HEK293 (cell line): ENCODE measurements at regions not wholly inside any gene's neighbourhood (a gene's known extent, or its start where the extent isn't known, plus 50 kb on each side); places are given as distances from the start of the nearest gene placed in this dataset.

ENCODE experiments used
- CTCF ChIP-seq: fragments of 450-650 bp; formaldehyde crosslinking; IDR thresholded peaks from 2 replicates; pipeline ENCODE4 v1.5.1; 2016; ENCODE audit warnings: missing biosample characterization, missing genetic modification characterization
- GLIS2 ChIP-seq: fragments of 450-650 bp; formaldehyde crosslinking; IDR thresholded peaks from 2 replicates; pipeline ENCODE4 v1.5.1; 2016; ENCODE audit warnings: missing biosample characterization, missing genetic modification characterization
- TCF7L2 ChIP-seq: IDR thresholded peaks from 2 replicates; pipeline ENCODE4 v1.6.1; 2011; ENCODE audit warnings: low read depth, mild to moderate bottlenecking, inconsistent platforms, low read length, moderate library complexity, borderline replicate concordance
- ZFP41 ChIP-seq: fragments of 450-650 bp; formaldehyde crosslinking; IDR thresholded peaks from 2 replicates; pipeline ENCODE4 v1.5.1; 2016; ENCODE audit warnings: missing biosample characterization, missing genetic modification characterization, borderline replicate concordance
- ZNF10 ChIP-seq: fragments of 450-650 bp; formaldehyde crosslinking; IDR thresholded peaks from 2 replicates; pipeline ENCODE4 v1.5.1; 2017; ENCODE audit warnings: missing biosample characterization, missing genetic modification characterization
- ZNF677 ChIP-seq: fragments of 450-650 bp; IDR thresholded peaks from 2 replicates; pipeline ENCODE4 v1.5.0; 2018; ENCODE audit warnings: missing biosample characterization, mild to moderate bottlenecking, missing genetic modification characterization, moderate library complexity
- ZNF707 ChIP-seq: fragments of 450-650 bp; formaldehyde crosslinking; IDR thresholded peaks from 2 replicates; pipeline ENCODE4 v1.5.1; 2016; ENCODE audit warnings: missing biosample characterization, missing genetic modification characterization
- TF ChIP-seq, protein P1 (sequence below): fragments of 450-650 bp; formaldehyde crosslinking; IDR thresholded peaks from 2 replicates; pipeline ENCODE4 v1.5.1; 2016; ENCODE audit warnings: missing biosample characterization, missing genetic modification characterization

DNA sequence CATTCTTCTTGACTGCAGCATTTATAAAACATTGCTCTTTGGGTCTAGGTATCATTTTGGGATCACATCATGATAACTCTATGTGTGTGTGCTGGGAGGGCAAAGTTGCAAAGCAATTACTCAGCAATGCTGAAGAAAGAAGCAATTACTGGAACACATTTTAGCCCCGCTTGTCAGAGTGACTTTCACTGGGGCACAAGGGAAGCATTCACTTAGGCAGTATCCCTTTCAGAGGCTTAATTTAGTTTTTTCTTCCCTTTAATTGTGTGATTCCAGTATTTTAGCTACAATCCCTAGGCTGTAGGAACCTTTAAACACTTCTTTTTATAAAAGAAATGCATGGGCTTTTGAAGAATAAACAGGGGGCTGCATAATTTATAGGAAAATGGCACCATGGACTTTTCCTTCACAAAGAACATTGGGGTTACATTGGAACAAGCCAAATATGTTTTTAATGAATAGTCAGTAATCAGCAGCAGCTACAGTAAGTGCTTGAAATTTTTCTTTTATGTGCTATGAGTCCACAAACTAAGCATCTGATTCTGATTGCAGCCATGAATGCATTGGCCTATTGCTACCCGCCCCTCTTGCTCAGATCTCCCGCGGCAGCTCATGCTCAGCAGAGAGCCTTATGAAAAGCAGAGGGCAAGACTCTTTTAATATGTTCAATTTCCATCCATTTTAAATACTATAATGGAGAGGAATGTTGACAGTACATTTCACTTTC, 51.2 kb upstream of the NXPH1 start:
- TF ChIP-seq, protein P1, sequence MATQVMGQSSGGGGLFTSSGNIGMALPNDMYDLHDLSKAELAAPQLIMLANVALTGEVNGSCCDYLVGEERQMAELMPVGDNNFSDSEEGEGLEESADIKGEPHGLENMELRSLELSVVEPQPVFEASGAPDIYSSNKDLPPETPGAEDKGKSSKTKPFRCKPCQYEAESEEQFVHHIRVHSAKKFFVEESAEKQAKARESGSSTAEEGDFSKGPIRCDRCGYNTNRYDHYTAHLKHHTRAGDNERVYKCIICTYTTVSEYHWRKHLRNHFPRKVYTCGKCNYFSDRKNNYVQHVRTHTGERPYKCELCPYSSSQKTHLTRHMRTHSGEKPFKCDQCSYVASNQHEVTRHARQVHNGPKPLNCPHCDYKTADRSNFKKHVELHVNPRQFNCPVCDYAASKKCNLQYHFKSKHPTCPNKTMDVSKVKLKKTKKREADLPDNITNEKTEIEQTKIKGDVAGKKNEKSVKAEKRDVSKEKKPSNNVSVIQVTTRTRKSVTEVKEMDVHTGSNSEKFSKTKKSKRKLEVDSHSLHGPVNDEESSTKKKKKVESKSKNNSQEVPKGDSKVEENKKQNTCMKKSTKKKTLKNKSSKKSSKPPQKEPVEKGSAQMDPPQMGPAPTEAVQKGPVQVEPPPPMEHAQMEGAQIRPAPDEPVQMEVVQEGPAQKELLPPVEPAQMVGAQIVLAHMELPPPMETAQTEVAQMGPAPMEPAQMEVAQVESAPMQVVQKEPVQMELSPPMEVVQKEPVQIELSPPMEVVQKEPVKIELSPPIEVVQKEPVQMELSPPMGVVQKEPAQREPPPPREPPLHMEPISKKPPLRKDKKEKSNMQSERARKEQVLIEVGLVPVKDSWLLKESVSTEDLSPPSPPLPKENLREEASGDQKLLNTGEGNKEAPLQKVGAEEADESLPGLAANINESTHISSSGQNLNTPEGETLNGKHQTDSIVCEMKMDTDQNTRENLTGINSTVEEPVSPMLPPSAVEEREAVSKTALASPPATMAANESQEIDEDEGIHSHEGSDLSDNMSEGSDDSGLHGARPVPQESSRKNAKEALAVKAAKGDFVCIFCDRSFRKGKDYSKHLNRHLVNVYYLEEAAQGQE (tag by site-specific recombination): no peak
- TF ChIP-seq GLIS2 (tag by site-specific recombination) (no peak), CTCF (tag by site-specific recombination) (no peak), ZFP41 (tag by site-specific recombination) (no peak), ZNF707 (tag by site-specific recombination) (no peak), ZNF10 (tag by site-specific recombination) (no peak), TCF7L2 (no peak), ZNF677 (tag by site-specific recombination) (no peak)
